H1 (cell line): ENCODE measurements at regions not wholly inside any gene's neighbourhood (a gene's known extent, or its start where the extent isn't known, plus 50 kb on each side); places are given as distances from the start of the nearest gene placed in this dataset.
"Not testable (repeated sequence)": the region's sequence is repeated elsewhere in the genome, so short reads cannot be mapped to it uniquely, and the experiment has no call there.

Experiments
- CTCF ChIA-PET: fragments of 300-600 bp; sonication (Branson Sonifier 250); formaldehyde crosslinking; loops from one replicate; lab custom pipeline; 2021; ENCODE audit not compliant: partially characterized antibody; lab: Charles Lee
- POLR2A ChIA-PET: fragments of 300-600 bp; sonication (Branson Sonifier 250); formaldehyde crosslinking; loops from one replicate; lab custom pipeline; 2021; ENCODE audit warnings: inconsistent platforms; ENCODE audit not compliant: partially characterized antibody; lab: Charles Lee
- DNase-seq, 2 experiments: peaks; one replicate each; pipeline versions ENCODE4 v3.0.0 to v3.0.0-alpha.2; 2010 to 2022; ENCODE audit warnings: low spot score in 2 of 2, low read depth in 1 of 2, mixed read lengths in 1 of 2
- FAIRE-seq: peaks from 2 replicates; lab custom pipeline; 2011; peaks lifted over from hg19 to GRCh38; lab: Jason Lieb, UNC
- H2AFZ ChIP-seq: 2 replicates; pipeline ENCODE4 v1.8.1; 2012; ENCODE audit warnings: low read length, inconsistent platforms
- H2AK5ac ChIP-seq: 2 replicates; pipeline ENCODE4 v1.6.1; 2013; ENCODE audit warnings: low read depth, low read length
- H2BK120ac ChIP-seq: replicated peaks from 2 replicates; pipeline ENCODE3; 2013; ENCODE audit warnings: low read depth, low read length, inconsistent platforms
- H2BK12ac ChIP-seq: 2 replicates; pipeline ENCODE4 v1.6.1; 2013; ENCODE audit warnings: low read depth, low read length
- H2BK15ac ChIP-seq: 2 replicates; pipeline ENCODE4 v1.6.1; 2013; ENCODE audit warnings: low read length
- H2BK20ac ChIP-seq: 2 replicates; pipeline ENCODE4 v1.6.1; 2013; ENCODE audit warnings: low read length
- H2BK5ac ChIP-seq: 2 replicates; pipeline ENCODE4 v1.6.1; 2013; ENCODE audit warnings: low read depth, low read length
- H3K14ac ChIP-seq: 2 replicates; pipeline ENCODE4 v1.6.1; 2013; ENCODE audit warnings: inconsistent platforms; ENCODE audit not compliant: insufficient read length
- H3K18ac ChIP-seq: 2 replicates; pipeline ENCODE4 v1.6.1; 2013; ENCODE audit warnings: low read length; ENCODE audit errors: extremely low read depth
- H3K23ac ChIP-seq: 2 replicates; pipeline ENCODE4 v1.6.1; 2013; ENCODE audit warnings: inconsistent platforms; ENCODE audit not compliant: insufficient read length
- H3K23me2 ChIP-seq: 2 replicates; pipeline ENCODE4 v1.6.1; 2013; ENCODE audit warnings: low read depth, low read length
- H3K27ac ChIP-seq: 2 replicates; pipeline ENCODE4 v1.6.1; 2011; ENCODE audit warnings: low read depth, low read length, inconsistent platforms
- H3K27me3 ChIP-seq, 4 experiments: replicated peaks in 1 of 4; 1 replicate in 1 of 4; 2 replicates in 3 of 4; pipeline versions ENCODE4 v1.6.1 to v1.8.1; 2011 to 2013; ENCODE audit warnings: low read length in 3 of 4, mild to moderate bottlenecking in 3 of 4, inconsistent platforms in 2 of 4, mixed read lengths in 2 of 4, moderate library complexity in 1 of 4; ENCODE audit not compliant: control insufficient read depth in 3 of 4, insufficient read depth in 3 of 4; ENCODE audit errors: extremely low read depth in 1 of 4
- H3K36me3 ChIP-seq, 4 experiments: 2 replicates each; pipeline versions ENCODE4 v1.6.1 to v1.8.1; 2011 to 2013; ENCODE audit warnings: mild to moderate bottlenecking in 4 of 4, low read length in 3 of 4, moderate library complexity in 2 of 4, control low read depth in 1 of 4, inconsistent platforms in 1 of 4; ENCODE audit not compliant: insufficient read depth in 4 of 4, control insufficient read depth in 2 of 4
- H3K4ac ChIP-seq: replicated peaks from 2 replicates; pipeline ENCODE3; 2013; ENCODE audit warnings: low read length, low read depth, mixed read lengths, inconsistent platforms; ENCODE audit not compliant: insufficient read length
- H3K4me1 ChIP-seq, 4 experiments: replicated peaks in 1 of 4; 1 replicate in 1 of 4; 2 replicates in 3 of 4; pipeline versions ENCODE4 v1.6.1 to v1.8.1; 2011 to 2013; ENCODE audit warnings: low read length in 3 of 4, inconsistent platforms in 2 of 4, mixed read lengths in 1 of 4; ENCODE audit not compliant: insufficient read depth in 4 of 4, control insufficient read depth in 3 of 4
- H3K4me2 ChIP-seq, 2 experiments: 2 replicates each; pipeline versions ENCODE4 v1.6.1 to v1.8.1; 2011 to 2013; ENCODE audit warnings: low read depth in 2 of 2, low read length in 2 of 2, control low read depth in 1 of 2, inconsistent platforms in 1 of 2, mild to moderate bottlenecking in 1 of 2; ENCODE audit not compliant: insufficient read depth in 1 of 2
- H3K4me3 ChIP-seq, 4 experiments: fragments of 200-600, 300-600 bp in 1 of 4; sonication (generic), shearing (Covaris generic), sonication (Bioruptor Twin) in 1 of 4; 2 replicates each; pipeline versions ENCODE4 v1.5.1 to v1.8.1; 2011 to 2016; ENCODE audit warnings: low read length in 4 of 4, low read depth in 3 of 4, control low read depth in 2 of 4, inconsistent platforms in 2 of 4, mild to moderate bottlenecking in 2 of 4, mixed read lengths in 1 of 4, moderate library complexity in 1 of 4; ENCODE audit not compliant: insufficient read depth in 2 of 4; ENCODE audit errors: extremely low read depth in 1 of 4
- H3K56ac ChIP-seq: replicated peaks from 2 replicates; pipeline ENCODE3; 2013; ENCODE audit warnings: low read depth, mild to moderate bottlenecking, mixed read lengths, low read length, inconsistent platforms; ENCODE audit not compliant: insufficient read length
- H3K79me1 ChIP-seq: 2 replicates; pipeline ENCODE4 v1.6.1; 2013; ENCODE audit warnings: low read depth, low read length, control low read depth
- H3K79me2 ChIP-seq, 2 experiments: 2 replicates each; pipeline versions ENCODE4 v1.6.1 to v1.8.1; 2012 to 2013; ENCODE audit warnings: low read length in 2 of 2, mild to moderate bottlenecking in 2 of 2, inconsistent platforms in 1 of 2; ENCODE audit not compliant: insufficient read depth in 2 of 2, control insufficient read depth in 1 of 2
- H3K9ac ChIP-seq, 4 experiments: replicated peaks in 1 of 4; 1 replicate in 1 of 4; 2 replicates in 3 of 4; pipeline versions ENCODE4 v1.6.1 to v1.8.1; 2011 to 2013; ENCODE audit warnings: low read depth in 3 of 4, low read length in 3 of 4, control low read depth in 2 of 4, mild to moderate bottlenecking in 2 of 4, moderate library complexity in 2 of 4, inconsistent platforms in 1 of 4; ENCODE audit errors: extremely low read depth in 1 of 4
- H3K9me3 ChIP-seq, 2 experiments: 2 replicates each; pipeline versions ENCODE4 v1.6.1 to v1.8.1; 2012 to 2013; ENCODE audit warnings: mild to moderate bottlenecking in 2 of 2, moderate library complexity in 2 of 2, control low read depth in 1 of 2, inconsistent platforms in 1 of 2, low read depth in 1 of 2, low read length in 1 of 2, mixed read lengths in 1 of 2; ENCODE audit not compliant: insufficient read depth in 2 of 2
- H4K20me1 ChIP-seq, 2 experiments: replicated peaks in 1 of 2; 2 replicates each; pipeline versions ENCODE3 to v1.8.1; 2011 to 2013; ENCODE audit warnings: inconsistent platforms in 2 of 2, low read length in 2 of 2, mild to moderate bottlenecking in 1 of 2; ENCODE audit not compliant: insufficient read depth in 2 of 2, control insufficient read depth in 1 of 2
- H4K5ac ChIP-seq: 2 replicates; pipeline ENCODE4 v1.6.1; 2013; ENCODE audit warnings: low read length, low read depth, mixed read lengths, inconsistent platforms; ENCODE audit not compliant: insufficient read length
- H4K8ac ChIP-seq: 2 replicates; pipeline ENCODE4 v1.8.0; 2013; ENCODE audit warnings: mild to moderate bottlenecking, moderate library complexity, low read length, inconsistent platforms; ENCODE audit not compliant: insufficient read depth; ENCODE audit errors: extremely low read depth
- H4K91ac ChIP-seq: replicated peaks from 2 replicates; pipeline ENCODE3; 2013; ENCODE audit warnings: low read length, mixed read lengths, inconsistent platforms; ENCODE audit not compliant: insufficient read length
- WGBS, 2 experiments: shearing (Covaris generic) in 1 of 2; methylation state at CpG; one replicate each; pipeline versions ENCODE4 v1.1.6 to v1.1.7; 2013 to 2015; ENCODE audit warnings: low lambda C conversion rate in 2 of 2, mixed read lengths in 2 of 2, inconsistent platforms in 1 of 2, low coverage in 1 of 2, missing lambda C conversion rate in 1 of 2; ENCODE audit not compliant: insufficient replicate concordance in 2 of 2, insufficient coverage in 1 of 2, insufficient read length in 1 of 2; ENCODE audit errors: extremely low coverage in 1 of 2, missing lambda C conversion rate in 1 of 2; 5-methylcytosine and 5-hydroxymethylcytosine counted together

GRCh38 chr7:35914214-35914613, 113.4 kb downstream of the SEPTIN7 start:
- H3K36me3 ChIP-seq, FAIRE-seq, POLR2A ChIA-PET, H2BK20ac ChIP-seq, H3K79me2 ChIP-seq, H2BK15ac ChIP-seq, DNase-seq, H2BK12ac ChIP-seq, H3K9me3 ChIP-seq, H4K8ac ChIP-seq, H3K27me3 ChIP-seq, H3K4me1 ChIP-seq, H2AK5ac ChIP-seq, H2AFZ ChIP-seq, H3K4ac ChIP-seq, H3K79me1 ChIP-seq, H3K18ac ChIP-seq, H4K20me1 ChIP-seq, H2BK5ac ChIP-seq, CTCF ChIA-PET, H3K23ac ChIP-seq, H3K56ac ChIP-seq, H3K4me2 ChIP-seq, H3K27ac ChIP-seq, H3K4me3 ChIP-seq, H3K23me2 ChIP-seq, H2BK120ac ChIP-seq, H4K91ac ChIP-seq, H3K14ac ChIP-seq, H4K5ac ChIP-seq, H3K9ac ChIP-seq: not testable (repeated sequence)
- WGBS, 2 experiments = 88% methylated on average over 1 of the region's 1 CpG; no CpG with 5 or more reads in 1 of the 2 experiments

GRCh38 chr7:35915247-35915955, 114.5 kb downstream of the SEPTIN7 start:
- H2AK5ac ChIP-seq, H3K4me1 ChIP-seq, H2BK20ac ChIP-seq, H2BK12ac ChIP-seq, H3K4ac ChIP-seq, DNase-seq, H3K9ac ChIP-seq, H2AFZ ChIP-seq, H3K4me3 ChIP-seq, H3K4me2 ChIP-seq, H3K79me1 ChIP-seq, H3K79me2 ChIP-seq, H3K27ac ChIP-seq, H3K18ac ChIP-seq, H2BK5ac ChIP-seq, H4K8ac ChIP-seq, FAIRE-seq, H3K36me3 ChIP-seq, H3K27me3 ChIP-seq, H2BK15ac ChIP-seq, H3K23me2 ChIP-seq, H3K56ac ChIP-seq, H4K91ac ChIP-seq, H2BK120ac ChIP-seq, H4K20me1 ChIP-seq, H3K14ac ChIP-seq, H4K5ac ChIP-seq, H3K9me3 ChIP-seq, H3K23ac ChIP-seq: not testable (repeated sequence)
- POLR2A ChIA-PET = interaction anchor here (0.6 kb wide), 1 partner anchor 11 kb away, joined by 3 read pairs; no protein-coding TSS in a partner anchor
- WGBS, 2 experiments = 85% methylated on average over 6 of the region's 6 CpGs; no CpG with 5 or more reads in 1 of the 2 experiments
- CTCF ChIA-PET = interaction anchor here (1.2 to 2.3 kb wide), 5 partner anchors 8 to 69 kb away, joined by 3 to 13 read pairs (median 5); no protein-coding TSS in a partner anchor
